ENCODE measurements at regions not wholly inside any gene's neighbourhood (a gene's known extent, or its start where the extent isn't known, plus 50 kb on each side); places are given as distances from the start of the nearest gene placed in this dataset.

DNA sequence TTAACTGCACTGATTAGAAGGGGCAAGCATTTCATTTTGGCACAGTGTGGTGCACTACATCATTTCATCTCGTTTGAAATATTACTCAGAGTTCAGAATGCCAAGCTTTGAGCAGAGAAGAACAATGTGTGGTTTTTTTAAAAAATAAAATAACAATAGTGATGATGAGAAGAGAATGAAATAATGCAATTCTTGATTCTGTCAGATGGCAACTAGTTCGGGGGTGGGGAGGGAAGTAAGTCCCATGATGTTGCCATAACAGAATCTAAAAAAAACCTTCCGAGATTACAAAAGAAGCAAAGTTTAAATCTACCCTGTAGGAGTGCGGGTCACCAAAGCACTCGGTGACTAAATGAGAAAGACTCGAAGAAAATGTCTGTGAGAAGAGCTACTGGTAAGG lies 490.4 kb downstream of the NR4A2 start:
- TF ChIP-seq POLR2A (IDR thresholded peaks at IDR 0.05; ENCODE audit: low read length) (no peak), CHD4 (IDR thresholded peaks at IDR 0.05; ENCODE audit: borderline replicate concordance) (no peak), SMC3 (IDR thresholded peaks at IDR 0.05) (no peak), USF2 (IDR thresholded peaks at IDR 0.05) (no peak), BHLHE40 (IDR thresholded peaks at IDR 0.05; ENCODE audit: low read depth, low read length) (no peak), PHF8 (IDR thresholded peaks at IDR 0.05; ENCODE audit: borderline replicate concordance, low read depth) (no peak), HOXB5 (CRISPR knock-in tag; IDR thresholded peaks at IDR 0.05) (no peak), GATA3 (IDR thresholded peaks at IDR 0.05; ENCODE audit: borderline replicate concordance) (no peak), EP300 (IDR thresholded peaks at IDR 0.05) (no peak), MAFK (IDR thresholded peaks at IDR 0.05; ENCODE audit: partially characterized antibody) (no peak), MYC (IDR thresholded peaks at IDR 0.05; ENCODE audit: borderline replicate concordance, low read length) (no peak), NFE2L2 (conservative IDR thresholded peaks at IDR 0.05; ENCODE audit: low read length) (no peak), FOSL2 (IDR thresholded peaks at IDR 0.05) (no peak), FOSL2 (CRISPR knock-in tag; IDR thresholded peaks at IDR 0.05) (no peak)
- TF ChIP-seq, protein P1, sequence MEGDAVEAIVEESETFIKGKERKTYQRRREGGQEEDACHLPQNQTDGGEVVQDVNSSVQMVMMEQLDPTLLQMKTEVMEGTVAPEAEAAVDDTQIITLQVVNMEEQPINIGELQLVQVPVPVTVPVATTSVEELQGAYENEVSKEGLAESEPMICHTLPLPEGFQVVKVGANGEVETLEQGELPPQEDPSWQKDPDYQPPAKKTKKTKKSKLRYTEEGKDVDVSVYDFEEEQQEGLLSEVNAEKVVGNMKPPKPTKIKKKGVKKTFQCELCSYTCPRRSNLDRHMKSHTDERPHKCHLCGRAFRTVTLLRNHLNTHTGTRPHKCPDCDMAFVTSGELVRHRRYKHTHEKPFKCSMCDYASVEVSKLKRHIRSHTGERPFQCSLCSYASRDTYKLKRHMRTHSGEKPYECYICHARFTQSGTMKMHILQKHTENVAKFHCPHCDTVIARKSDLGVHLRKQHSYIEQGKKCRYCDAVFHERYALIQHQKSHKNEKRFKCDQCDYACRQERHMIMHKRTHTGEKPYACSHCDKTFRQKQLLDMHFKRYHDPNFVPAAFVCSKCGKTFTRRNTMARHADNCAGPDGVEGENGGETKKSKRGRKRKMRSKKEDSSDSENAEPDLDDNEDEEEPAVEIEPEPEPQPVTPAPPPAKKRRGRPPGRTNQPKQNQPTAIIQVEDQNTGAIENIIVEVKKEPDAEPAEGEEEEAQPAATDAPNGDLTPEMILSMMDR (IDR thresholded peaks at IDR 0.05) = no peak

Data from A549 (cell line).